Left ventricle myocardium inferior (tissue), 1 donor: ENCODE measurements at regions not wholly inside any gene's neighbourhood (a gene's known extent, or its start where the extent isn't known, plus 50 kb on each side); places are given as distances from the start of the nearest gene placed in this dataset.

Experiments used
- DNase-seq: peaks from one replicate; pipeline ENCODE4 v3.0.0-alpha.2; 2020
- H3K27ac ChIP-seq: fragments of 200-600 bp; replicated peaks from 2 replicates; pipeline ENCODE4 v1.8.0; 2021
- H3K27me3 ChIP-seq: fragments of 200-600 bp; 2 replicates; pipeline ENCODE4 v1.8.0; 2021; ENCODE audit warnings: low read depth
- H3K36me3 ChIP-seq: fragments of 200-600 bp; 2 replicates; pipeline ENCODE4 v1.8.0; 2021
- H3K4me1 ChIP-seq: fragments of 200-600 bp; 2 replicates; pipeline ENCODE4 v1.8.0; 2021
- H3K4me3 ChIP-seq: fragments of 200-600 bp; 2 replicates; pipeline ENCODE4 v1.8.0; 2021; ENCODE audit warnings: mild to moderate bottlenecking, moderate library complexity
- H3K9me3 ChIP-seq: fragments of 200-600 bp; replicated peaks from 2 replicates; pipeline ENCODE4 v1.8.0; 2021
- intact Hi-C: fragments of 100-400 bp; cut with micrococcal nuclease; formaldehyde crosslinking; loops from one replicate; pipeline ENCODE4 v1.11.0; 2022
- TF ChIP-seq, protein P1 (sequence below): fragments of 200-600 bp; IDR thresholded peaks from 2 replicates; pipeline ENCODE4 v1.8.0; 2021; ENCODE audit warnings: antibody characterized with exemption, mild to moderate bottlenecking, borderline replicate concordance
- donor health status: DM: no; HTN: yes; CAD: no; lungs with severe emphysema.

DNA sequence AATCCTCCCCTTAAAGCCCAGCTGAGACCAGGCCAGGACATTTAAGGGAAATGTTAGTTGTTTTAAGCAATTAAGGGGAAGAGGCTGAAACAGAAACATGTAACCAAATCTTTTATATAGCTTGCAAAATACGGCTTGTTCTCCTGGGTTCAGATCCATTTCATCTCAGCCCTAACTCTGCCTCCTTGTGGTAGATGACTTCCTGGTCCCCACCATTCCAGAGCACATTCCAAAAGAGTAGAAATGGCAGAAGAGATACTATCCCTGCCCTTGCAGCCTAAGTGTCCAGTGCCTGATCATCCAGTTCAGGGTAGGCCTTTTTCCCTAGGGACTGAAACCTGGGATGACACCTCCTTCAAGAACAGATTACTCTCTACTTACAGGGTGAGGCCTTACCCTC is 266.2 kb upstream of the VEPH1 start:
- TF ChIP-seq, protein P1, sequence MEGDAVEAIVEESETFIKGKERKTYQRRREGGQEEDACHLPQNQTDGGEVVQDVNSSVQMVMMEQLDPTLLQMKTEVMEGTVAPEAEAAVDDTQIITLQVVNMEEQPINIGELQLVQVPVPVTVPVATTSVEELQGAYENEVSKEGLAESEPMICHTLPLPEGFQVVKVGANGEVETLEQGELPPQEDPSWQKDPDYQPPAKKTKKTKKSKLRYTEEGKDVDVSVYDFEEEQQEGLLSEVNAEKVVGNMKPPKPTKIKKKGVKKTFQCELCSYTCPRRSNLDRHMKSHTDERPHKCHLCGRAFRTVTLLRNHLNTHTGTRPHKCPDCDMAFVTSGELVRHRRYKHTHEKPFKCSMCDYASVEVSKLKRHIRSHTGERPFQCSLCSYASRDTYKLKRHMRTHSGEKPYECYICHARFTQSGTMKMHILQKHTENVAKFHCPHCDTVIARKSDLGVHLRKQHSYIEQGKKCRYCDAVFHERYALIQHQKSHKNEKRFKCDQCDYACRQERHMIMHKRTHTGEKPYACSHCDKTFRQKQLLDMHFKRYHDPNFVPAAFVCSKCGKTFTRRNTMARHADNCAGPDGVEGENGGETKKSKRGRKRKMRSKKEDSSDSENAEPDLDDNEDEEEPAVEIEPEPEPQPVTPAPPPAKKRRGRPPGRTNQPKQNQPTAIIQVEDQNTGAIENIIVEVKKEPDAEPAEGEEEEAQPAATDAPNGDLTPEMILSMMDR: no peak
- Histone ChIP-seq H3K27me3 (no peaks in the 10 kb centered on the region), H3K4me3 (no peak overlapping the region), H3K27ac (no peak overlapping the region), H3K9me3 (no peaks in the 10 kb centered on the region), H3K4me1 (no peaks in the 10 kb centered on the region), H3K36me3 (no peaks in the 10 kb centered on the region)
- intact Hi-C loops: no loop called here
- no peak for DNase-seq

DNA sequence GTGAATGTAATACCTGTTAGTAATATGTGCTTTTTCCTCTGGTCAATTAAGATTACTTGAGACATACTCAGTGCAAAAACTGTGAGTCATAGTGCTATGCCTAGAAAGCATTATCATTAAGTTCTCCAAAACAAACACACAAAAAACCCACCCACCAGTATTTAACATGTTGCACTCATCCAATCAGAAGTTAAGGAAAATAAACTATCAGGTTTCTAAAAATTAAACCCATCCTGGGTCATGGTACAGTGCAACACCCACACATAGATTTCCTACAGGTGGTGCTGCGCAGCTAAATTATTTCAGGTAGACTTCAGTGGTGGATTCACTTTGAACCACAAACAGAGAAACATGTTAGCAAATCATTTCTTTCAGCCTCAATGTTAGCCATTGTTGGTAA is 264.4 kb upstream of the VEPH1 start:
- intact Hi-C loops: no loop called here
- Histone ChIP-seq H3K9me3 (no peaks in the 10 kb centered on the region), H3K4me3 (no peak overlapping the region), H3K27me3 (no peaks in the 10 kb centered on the region), H3K27ac (no peak overlapping the region), H3K4me1 (no peaks in the 10 kb centered on the region), H3K36me3 (no peaks in the 10 kb centered on the region)
- TF ChIP-seq, protein P1: no peak
- no peak for DNase-seq

DNA sequence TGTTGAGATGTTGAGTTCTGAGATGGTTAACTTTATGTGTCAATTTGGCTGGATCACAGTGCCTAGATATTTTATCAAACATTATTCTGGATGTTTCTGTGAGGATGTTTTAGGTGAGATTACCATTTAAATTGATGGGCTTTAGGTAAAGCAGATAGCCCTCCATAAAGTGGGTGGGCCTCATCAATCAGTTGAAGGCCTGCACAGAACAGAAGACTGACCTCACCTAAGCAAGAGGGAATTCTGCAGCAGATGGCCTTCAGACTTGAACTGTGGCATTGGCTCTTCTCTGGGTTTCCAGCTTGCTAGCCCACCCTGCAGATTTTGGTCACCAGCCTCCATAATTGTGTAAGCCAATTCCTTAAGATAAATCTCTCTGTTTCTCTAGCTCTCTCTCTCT is 260.4 kb upstream of the VEPH1 start:
- TF ChIP-seq, protein P1: no peak
- Histone ChIP-seq H3K9me3 (no peaks in the 10 kb centered on the region), H3K36me3 (no peaks in the 10 kb centered on the region), H3K27me3 (no peaks in the 10 kb centered on the region), H3K4me3 (no peak overlapping the region), H3K27ac (no peak overlapping the region), H3K4me1 (no peaks in the 10 kb centered on the region)
- DNase-seq: no peak
- intact Hi-C loops: no loop called here

DNA sequence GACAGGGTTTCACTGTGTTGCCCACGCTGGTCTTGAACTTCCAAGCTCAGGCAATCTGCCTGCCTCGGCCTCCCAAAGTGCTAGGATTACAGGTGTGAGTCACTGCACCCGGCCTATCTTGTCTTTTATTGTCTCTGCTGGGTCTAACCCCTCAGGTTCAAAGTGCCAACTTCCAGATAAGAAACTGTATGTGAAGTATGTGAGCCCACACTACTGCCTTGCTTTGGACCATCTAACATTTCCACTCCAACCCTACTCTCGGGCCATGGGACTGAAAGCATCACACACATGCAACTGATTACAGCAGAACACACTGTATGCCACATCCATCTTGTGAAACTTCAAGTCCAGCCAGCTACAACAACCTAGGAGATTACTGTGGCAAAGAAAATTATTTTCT is 256.1 kb upstream of the VEPH1 start:
- Histone ChIP-seq H3K27me3 (no peaks in the 10 kb centered on the region), H3K36me3 (no peaks in the 10 kb centered on the region), H3K9me3 (no peaks in the 10 kb centered on the region), H3K27ac (no peak overlapping the region), H3K4me3 (no peak overlapping the region), H3K4me1 (no peaks in the 10 kb centered on the region)
- TF ChIP-seq, protein P1: no peak
- intact Hi-C loops: no loop called here
- DNase-seq: no peak

DNA sequence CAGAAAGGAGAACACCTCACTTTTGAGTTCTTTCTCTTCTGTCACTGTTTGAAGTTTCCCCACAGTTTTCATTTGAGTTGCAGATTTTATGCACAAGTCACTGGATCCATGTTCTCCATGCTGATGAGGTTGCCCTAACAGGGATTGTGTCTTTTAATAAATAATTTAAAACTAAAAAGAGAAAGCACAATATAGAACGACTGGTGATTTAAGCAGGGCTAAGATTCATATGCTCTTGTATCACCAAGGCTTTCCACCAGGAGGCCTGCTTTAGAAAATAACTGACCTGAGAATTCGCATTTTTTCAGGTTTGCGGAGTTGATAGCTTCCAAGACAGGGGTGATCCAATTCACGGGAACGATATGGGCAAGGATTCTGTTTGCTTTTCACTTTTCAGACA is 252.0 kb upstream of the VEPH1 start:
- Histone ChIP-seq H3K27ac (no peak overlapping the region), H3K27me3 (no peaks in the 10 kb centered on the region), H3K36me3 (no peaks in the 10 kb centered on the region), H3K4me1 (no peaks in the 10 kb centered on the region), H3K9me3 (no peaks in the 10 kb centered on the region), H3K4me3 (no peak overlapping the region)
- DNase-seq: no peak
- TF ChIP-seq, protein P1: no peak
- intact Hi-C loops: no loop called here

DNA sequence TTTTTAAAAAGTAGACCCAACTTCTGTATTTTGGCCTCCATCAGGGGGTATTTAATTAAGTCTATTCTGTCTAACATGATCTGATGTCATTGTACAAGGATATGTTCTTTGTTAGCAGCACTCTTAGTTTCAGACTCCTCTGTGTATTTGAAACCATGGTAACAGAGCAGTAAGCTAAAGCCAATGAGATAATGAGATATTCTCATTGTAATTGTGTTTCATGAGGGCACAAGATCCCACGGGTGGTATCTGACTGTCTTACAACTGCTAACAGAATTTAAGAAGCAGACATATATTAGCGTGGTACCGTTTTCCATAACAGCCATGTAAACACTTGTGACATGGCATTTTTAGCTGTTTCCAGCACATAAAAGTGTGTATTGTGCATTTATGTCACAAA is 251.2 kb upstream of the VEPH1 start:
- intact Hi-C loops: no loop called here
- Histone ChIP-seq H3K4me3 (no peak overlapping the region), H3K4me1 (no peaks in the 10 kb centered on the region), H3K27ac (no peak overlapping the region), H3K27me3 (no peaks in the 10 kb centered on the region), H3K36me3 (no peaks in the 10 kb centered on the region), H3K9me3 (no peaks in the 10 kb centered on the region)
- no peak for DNase-seq
- TF ChIP-seq, protein P1: no peak
